ENCODE measurements at regions not wholly inside any gene's neighbourhood (a gene's known extent, or its start where the extent isn't known, plus 50 kb on each side); places are given as distances from the start of the nearest gene placed in this dataset.

- TF ChIP-seq CTCF (IDR thresholded peaks at IDR 0.05), result no peak
- no peak for TF ChIP-seq POLR2A (IDR thresholded peaks at IDR 0.05)
Observed at GRCh38 chr2:236685361-236685760, 115.7 kb downstream of the ACKR3 start.
